Stimulated activated CD4-positive, alpha-beta T cell treated with anti-CD3 and anti-CD28 coated beads, Interleukin-4, amount 100 ng/mL, for 4 hours (primary cell): ENCODE measurements at regions not wholly inside any gene's neighbourhood (a gene's known extent, or its start where the extent isn't known, plus 50 kb on each side); places are given as distances from the start of the nearest gene placed in this dataset.
"Not testable (repeated sequence)": the region's sequence is repeated elsewhere in the genome, so short reads cannot be mapped to it uniquely, and the experiment has no call there.

Experiments
- DNase-seq, 2 experiments: peaks; one replicate each; pipeline ENCODE4 v3.0.0-alpha.2; 2020

DNA sequence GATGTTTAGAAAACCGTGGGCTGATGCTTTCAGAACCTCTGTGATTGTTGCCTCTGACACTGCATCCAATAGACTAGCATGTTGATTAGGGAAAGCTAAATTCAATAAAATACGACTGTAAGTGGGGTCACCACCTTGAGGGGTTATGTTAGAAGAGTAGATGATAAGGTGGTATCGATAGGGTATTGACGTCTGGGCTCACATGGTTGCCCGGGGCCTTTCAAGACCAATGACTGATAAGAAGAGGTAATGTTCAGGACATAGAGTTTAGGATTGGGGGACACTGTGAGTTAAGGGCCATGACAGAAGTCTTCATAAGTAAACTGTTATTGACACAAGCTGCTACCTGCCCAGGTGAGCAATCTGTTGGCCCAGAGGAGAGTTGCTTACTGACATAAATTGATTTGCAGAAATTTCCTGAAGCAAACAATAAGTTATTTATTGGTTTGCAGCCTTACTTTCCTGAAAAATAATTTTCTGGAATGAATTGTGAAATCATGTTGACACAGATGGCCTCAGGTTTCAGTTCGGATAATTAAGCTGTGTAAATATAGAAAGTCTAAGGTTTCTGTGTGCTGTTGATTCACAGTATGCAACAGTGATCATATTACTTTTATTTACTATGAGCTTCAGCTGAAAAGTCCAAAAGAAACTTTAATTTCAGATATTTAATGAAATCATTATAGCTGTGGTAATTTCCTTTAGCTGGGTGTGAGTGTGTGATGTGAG, 289.9 kb upstream of the PRSS16 start:
- DNase-seq, result not testable (repeated sequence)

DNA sequence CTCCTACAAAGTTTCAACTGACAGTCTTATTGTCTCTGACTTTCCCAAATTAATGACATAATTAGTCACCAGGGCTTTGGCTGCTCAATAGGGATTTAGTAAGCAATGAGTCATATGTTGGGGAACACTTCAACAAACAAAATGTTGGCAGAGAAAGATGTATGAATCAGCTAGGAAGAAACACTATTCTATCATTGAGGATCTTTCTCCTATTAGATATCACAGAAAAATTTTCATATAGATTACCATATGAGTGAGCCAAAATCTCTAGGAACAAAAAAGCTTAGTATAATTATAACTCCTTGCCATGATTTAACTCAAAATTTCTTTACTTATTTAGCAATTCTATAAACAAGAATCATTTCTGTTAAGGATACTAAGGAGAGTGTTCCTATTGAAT, 286.3 kb upstream of the PRSS16 start:
- DNase-seq, result not testable (repeated sequence)

DNA sequence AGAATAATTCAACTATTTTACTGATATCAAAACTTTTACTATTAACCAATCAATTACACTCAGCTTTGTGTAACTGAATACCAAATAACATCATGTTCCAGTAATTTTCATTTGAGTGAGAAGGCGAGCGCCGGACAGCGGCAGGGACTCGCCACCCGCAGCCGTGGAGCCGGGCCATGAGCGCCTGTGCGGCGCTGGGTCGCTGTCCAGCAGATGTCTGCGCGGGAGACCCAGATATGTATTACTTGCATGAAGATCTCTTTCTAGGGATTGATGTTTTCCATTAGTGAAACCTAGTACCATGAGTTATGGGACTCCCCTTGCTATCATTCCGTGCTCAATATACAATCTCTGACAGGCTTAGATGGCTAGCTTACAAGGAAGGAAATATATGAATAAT, 245.1 kb upstream of the PRSS16 start:
- no peak for DNase-seq

DNA sequence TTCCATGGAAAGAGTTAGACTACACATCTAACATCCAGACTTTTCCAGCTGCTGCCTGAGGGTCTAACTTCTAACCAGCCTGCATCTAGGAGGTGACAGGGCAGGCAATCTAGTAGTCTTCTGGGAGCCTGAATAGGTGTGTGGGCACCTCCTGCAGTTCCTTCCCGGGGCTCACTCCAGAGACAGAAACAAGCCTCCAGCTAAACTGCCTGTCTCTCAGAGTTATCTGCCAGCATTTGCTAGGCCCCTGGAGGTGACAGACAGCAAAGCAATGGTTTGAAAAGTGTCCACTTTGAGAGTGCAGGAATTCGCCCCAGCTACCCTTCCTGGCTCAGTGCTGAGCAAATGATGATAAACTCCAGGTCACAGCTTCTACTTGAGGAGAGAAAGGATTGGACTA, 240.5 kb upstream of the PRSS16 start:
- DNase-seq, result no peak

DNA sequence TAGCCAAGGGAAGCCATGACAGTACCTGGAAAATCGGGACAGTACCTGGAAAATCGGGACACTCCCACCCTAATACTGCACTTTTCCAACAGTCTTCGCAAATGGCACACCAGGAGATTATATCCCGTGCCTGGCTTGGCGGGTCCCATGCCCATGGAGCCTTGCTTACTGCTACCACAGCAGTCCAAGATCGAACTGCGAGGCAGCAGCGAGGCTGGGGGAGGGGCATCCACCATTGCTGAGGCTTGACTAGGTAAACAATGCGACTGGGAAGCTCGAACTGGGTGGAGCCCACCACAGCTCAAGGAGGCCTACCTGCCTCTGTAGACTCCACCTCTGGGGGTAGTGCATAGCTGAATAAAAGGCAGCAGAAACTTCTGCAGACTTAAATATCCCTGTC, 238.9 kb upstream of the PRSS16 start:
- not testable (repeated sequence) for DNase-seq

DNA sequence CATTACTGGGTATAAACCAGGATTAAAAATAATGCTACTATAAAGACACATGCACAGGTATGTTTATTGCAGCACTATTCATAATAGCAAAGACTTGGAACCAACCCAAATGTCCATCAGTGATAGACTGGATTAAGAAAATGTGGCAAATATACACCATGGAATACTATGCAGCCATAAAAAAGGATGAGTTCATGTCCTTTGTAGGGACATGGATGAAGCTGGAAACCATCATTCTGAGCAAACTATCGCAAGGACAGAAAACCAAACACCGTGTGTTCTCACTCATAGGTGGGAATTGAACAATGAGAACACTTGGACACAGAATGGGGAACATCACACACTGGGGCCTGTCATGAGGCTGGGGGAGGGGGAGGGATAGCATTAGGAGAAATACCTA, 233.4 kb upstream of the PRSS16 start:
- DNase-seq, result not testable (repeated sequence)

DNA sequence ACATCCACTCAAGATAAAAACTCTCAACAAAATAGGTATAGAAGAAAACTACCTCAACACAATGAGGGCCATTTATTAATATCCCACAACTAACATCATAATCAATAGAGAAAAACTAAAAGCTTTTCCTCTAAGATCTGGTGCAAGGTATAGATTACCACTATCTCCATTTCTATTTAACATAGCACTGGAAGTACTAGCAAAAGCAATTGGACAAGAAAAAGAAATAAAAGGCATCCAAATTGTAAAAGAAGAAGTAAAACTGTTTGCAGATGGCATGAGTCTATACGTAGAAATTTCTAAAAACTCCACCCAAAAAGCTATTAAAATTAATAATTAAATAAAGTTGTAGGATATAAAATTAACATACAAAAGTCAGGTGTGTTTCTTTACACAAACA, 230.8 kb upstream of the PRSS16 start:
- DNase-seq, result no peak

DNA sequence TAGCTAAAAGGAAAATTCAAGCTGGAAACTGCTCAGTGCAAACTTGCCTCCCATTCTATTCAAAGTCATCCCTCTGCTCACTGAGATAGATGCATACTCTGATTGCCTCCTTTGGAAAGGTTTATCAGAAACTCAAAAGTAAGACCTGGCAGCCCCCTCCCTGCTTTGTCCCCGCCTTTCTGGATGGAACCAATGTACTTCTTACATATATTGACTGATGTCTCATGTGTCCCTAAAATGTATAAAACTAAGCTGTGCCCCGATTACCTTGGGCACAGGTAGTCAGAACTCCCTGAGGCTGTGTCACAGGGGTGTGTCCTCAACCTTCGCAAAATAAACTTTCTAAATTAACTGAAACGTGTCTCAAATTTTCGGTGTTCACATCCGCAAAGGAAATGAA, 229.1 kb upstream of the PRSS16 start:
- not testable (repeated sequence) for DNase-seq

DNA sequence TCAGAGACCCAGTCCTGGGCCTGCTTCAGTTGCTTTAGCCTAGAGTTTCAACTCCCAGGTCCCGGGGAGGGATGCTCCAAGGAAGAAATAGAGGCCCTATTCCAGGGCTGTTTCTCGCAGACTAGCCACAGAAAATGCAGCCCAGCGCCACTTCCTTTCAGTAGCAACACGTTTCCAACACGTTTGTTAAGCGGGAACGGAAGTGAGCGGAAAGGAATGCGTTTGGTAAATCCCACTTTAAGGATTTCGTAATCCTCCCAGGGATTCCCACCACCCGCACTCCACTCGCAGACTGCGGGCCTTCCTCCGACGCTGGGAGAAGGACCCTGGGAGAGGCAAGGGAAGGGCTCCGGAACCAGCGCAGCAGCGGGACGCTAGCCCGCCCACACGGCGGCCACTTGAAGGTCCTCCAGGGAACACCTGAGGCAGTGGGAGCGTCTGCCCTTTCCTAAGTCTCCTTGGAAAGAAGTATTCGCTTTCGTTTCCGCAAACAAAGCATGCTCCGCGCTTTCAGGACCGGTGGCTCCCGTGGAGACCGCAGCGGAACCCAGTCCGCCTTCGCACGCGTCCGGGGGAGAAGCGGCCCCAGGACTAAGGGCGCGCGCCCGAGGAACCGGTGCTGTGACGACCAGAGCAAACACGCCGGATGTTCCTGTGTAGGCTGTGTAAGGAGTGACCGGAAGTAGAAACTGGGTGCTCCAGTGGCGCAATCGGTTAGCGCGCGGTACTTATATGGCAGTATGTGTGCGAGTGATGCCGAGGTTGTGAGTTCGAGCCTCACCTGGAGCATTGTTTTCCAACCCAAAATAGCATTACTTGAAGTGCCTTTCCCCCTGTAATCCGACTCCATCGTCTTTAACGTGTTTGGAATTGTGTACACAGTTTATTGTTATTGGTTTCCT, 227.6 kb upstream of the PRSS16 start:
- peak; percentile 49 to 50 for DNase-seq

DNA sequence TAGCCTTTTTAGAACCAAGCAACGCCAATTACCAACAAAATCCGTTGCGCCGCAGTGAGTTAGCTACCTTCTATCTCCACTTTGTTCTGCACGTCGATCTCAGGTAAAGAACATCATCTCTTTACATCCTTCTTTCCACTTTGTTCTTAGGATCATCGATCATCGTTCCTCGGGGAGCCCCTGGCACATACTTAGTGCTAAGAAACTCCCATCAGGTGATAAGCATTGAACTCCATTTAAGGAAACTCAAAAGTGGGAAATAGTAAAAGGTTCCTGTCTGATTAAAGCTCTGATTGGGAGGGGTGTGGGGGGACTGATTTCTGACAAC, 227.0 kb upstream of the PRSS16 start:
- DNase-seq, result no peak

DNA sequence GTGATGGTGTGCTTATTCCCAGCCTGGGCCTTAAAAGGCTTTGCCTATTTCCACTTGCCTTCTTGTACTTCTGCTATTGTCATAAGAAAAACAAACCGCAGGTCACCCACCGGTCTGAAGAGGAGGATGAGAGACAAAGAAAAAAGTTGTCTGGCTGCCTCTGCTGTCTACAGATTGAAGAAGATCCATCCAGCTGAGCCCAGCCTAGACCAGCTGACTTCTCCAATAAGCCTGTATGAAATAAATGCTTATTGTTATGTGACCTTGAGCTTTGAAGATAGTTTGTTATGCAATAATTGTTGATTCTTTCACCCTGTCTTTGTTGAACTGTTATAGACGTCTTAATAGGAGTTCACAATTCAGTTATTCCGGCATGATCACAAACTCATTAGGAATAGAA, 223.8 kb upstream of the PRSS16 start:
- no peak for DNase-seq

DNA sequence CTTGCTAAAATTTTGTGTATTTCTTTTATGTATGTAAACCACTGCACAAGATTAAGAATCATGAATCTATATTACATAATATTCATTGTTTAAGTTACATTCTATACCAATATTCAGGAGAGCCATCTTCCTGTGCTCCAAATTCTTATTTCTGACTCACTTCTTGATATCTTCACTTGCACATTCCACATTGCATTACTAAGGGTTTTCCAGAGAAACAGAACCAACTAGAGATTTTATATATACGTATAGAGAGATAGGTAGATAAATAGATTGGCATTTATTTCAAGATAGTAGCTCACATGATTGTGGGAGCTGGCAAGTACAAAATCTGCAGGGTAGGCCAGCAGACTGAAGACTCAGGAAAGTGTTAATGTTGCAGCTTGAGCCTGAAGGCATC, 222.2 kb upstream of the PRSS16 start:
- DNase-seq, result no peak

DNA sequence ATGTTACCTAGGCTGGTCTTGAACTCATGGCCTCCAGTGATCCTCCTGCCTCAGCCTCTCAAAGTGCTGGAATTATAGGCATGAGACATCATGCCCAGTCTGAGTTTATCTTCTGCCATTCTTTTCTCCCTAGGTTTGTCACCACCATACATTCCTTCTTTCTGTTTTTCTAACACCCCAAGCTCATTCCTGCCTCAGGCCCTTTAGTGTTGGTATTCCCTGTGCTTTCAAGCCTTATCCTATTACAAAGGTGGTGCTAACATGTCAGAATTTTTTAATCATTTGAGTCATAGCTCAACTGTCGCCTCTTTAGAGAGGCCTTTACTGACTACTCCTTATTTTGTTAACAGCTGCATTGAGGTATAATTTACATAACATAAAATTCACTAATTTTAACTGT, 221.1 kb upstream of the PRSS16 start:
- DNase-seq, result no peak

DNA sequence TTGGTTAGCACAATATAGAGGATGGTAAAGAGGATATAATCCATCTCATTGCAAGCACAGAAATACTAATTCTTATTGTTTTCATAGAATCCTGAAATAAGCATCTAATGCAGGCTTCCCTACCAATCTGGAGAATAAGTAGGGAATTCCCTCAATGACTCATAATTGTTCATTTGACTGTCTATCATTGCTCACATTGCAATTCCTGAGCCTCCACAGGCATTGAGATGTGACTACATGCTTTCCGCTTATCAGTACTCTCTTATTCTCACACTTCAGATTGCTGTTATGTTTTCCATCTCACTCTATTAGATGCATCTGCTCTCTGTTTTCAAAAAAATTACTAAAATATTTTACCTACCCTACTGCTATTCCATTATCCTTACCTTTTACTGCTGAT, 216.2 kb upstream of the PRSS16 start:
- DNase-seq, result no peak

DNA sequence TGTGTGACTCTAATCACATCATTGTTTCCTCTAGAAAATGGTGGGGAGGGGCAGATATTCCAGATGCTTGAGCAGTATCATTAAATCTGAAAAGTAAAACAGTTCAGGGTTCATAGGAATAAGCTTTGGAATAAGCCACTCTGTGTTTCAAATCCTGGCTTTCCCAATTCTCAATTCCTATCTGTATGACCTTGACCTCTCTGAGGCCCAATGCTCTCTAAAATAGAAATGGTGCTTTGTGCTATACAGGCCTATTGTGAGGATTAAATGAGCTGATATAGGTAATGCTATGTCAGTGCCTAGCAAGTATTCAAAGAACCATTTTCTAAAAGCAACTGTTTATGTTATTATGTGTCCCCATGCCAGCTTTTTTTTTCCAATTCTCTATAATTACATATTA, 209.0 kb upstream of the PRSS16 start:
- no peak for DNase-seq

DNA sequence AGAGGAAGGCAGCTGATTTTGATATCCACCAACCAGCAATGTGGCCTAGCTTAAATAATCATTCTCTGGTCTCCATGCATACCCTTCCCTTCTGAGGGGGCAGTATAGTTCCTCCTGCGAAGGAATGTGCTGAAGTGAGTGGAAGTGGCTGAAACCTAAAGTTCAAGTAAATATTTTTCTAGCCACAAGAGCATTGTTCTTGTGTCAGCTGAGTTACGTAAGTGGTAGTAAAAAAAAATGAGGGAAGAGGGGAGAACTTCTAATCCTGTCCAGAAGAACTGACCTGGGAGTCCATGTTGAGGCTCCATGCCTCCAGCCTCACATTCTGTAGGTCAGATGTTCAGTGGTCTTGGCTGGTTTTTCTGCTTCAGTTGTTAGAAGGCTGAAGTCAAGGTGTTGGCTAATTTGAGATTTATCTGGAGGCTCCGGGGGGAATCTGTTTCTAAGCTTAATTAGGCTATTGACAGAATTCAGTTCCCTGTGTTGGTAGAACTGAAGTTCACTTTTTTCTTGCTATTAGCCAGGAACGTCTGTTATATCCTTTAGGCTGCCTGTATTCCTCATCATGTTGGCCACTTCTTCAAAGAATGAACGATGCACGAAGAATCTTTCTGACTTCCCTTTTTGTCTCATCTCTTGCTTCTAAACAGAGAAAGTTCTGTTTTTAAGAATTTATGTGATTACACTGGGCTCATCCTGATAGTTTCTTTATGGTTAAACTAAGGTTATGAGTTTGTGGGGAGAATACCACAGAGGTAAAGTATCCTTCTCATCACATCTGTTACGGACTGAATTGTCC, 207.1 kb upstream of the PRSS16 start:
- no peak for DNase-seq

DNA sequence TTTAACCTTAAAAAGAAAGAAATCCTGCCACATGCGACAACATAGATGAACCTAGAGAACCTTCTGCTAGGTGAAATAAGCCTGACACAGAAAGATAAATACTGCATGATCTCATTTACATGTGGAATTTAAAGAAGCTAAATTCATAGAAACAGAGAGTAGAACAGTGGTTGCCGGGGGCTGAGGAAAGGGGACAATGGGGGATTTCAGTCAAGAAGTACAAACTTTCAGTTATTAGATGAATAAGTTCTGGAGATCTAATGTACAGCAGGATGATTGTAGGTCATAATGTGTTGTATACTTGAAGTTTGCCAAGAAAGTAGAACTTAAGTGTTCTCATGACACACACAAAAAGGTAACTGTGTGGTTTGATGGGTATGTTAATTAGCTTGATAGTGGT, 204.3 kb upstream of the PRSS16 start:
- no peak for DNase-seq

DNA sequence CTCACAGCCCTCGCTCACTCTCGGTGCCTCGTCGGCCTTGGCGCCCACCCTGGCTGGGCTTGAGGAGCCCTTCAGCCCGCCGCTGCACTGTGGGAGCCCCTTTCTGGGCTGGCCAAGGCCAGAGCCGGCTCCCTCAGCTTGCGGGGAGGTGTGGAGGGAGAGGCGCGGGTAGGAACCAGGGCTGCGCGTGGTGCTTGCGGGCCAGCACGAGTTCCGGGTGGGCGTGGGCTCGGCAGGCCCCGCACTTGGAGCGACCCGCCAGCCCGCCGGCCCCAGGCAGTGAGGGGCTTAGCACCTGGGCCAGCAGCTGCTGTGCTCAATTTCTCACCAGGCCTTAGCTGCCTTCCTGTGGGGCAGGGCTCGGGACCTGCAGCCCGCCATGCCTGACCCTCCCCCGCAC, 202.4 kb upstream of the PRSS16 start:
- not testable (repeated sequence) for DNase-seq

DNA sequence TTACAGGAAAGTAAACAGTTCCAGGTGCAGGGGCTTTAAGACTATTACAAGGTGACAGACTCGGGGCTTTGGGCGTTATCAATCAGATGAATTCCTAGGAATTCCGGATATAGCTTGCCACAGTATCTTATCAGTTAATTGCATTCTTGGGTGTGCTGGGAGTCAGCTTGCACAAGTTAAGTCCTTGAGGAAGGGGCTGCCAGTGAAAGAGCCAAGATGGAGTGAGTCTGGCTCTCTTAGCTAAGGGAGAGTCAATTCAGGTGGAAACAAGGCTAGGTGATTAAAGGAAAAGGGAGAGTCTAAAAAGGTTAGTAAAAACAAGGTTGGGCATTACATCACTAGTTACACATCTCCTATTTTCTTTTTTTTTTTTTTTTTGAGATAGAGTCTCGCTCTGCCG, 199.8 kb upstream of the PRSS16 start:
- DNase-seq, result not testable (repeated sequence)

DNA sequence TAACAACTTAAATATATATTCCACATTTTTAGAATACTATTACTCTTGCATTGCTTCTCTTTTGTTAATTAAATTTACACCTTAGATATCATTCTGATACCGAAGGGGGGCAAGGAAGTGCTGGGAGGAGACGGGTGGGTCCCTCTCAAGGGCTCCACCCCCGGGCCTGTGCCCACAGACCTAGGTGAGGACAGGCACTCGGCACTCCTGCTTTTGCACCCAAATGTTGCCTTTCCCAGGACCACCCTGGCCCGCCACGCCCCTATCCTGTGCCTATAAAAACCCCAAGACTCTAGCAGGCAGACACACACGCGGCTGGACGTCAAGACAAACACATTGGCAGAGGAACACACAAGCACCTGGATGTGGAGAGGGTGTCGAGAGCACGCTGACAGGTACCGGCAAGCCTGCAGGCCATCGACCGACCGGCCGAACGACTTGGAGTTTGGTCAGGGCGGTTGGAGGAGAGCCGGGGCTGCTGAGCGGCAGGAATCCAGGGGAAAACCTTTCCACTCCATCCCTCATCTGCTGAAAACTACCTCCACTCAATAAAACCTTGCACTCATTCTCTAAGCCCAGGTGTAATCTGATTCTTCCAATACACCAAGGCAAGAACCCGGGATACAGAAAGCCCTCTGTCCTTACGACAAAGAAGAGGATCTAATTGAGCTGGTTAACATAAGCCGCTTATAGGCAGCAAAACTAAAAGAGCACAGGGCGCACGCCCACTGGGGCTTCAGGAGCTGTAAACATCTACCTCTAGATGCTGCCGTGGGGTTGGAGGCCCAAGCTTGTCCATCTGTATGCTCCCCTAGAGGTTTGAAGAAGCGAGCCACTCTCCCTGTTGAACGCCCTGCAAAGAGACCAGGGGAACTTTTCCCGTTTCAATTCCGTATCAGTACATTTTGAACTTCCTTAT, 197.4 kb upstream of the PRSS16 start:
- DNase-seq, result no peak

DNA sequence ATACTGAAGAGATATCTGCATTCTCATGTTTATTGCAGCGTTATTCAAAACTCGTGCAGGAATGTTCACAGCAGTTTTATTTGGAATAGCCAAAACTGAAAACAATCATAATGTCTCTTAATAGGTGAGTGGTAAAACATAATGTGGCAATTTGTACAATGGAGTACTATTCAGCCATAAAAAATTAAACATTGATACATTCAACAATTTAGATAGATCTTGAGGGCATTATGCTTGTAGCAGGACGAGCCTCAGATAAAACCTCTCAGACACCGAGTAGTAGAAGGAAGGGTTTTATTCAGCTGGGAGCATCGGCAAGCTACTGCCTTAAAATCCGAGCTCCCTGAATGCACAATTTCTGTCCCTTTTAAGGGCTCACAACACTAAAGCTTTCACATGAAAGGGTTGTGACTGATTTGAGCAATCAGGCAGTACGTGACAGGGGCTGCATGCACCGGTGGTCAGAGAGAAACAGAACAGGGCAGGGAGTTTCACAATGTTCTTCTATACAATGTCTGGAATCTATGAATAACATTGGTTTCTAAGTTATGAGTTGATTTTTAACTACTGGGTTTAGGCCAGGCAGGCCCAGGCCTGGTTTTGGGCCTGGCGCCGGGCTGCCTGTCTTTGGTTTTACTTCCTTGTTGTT, 195.3 kb upstream of the PRSS16 start:
- DNase-seq, result not testable (repeated sequence)

DNA sequence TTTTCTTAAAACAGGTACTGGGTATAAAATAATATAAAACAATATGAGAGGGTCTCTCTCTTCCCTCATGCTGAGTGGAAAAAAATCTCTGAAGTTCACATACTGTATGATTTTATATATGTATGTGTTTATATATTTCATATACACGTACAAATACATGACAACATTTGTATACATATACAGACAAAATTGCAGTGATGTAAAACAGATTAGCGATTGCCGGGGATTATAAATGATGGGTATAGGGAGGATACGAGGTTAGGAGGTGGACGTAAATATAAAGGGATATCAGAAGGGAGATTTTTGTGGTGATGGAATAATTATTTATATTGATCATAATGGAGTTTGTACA, 194.8 kb upstream of the PRSS16 start:
- no peak for DNase-seq
